ENCODE measurements at regions not wholly inside any gene's neighbourhood (a gene's known extent, or its start where the extent isn't known, plus 50 kb on each side); places are given as distances from the start of the nearest gene placed in this dataset.

DNA sequence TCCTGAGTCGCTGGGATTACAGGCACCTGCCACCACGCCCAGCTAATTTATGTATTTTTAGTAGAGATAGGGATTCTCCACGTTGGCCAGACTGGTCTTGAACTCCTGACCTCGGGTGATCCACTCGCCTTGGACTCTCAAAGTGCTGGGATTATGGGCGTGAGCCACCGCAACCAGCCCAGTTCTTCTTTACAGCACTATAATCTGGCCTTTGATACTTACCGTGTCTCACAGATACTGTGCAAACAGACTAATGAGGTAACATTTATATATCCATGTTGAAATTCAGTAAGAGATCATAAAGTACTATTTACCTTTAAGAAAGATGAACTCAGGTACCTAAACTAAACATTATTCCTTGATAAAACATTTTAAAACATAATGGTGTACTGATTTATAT lies 121.8 kb upstream of the PRR20A start:
- Histone ChIP-seq H3K36me3 (no peaks in the 10 kb centered on the region), H3K27me3 (no peaks in the 10 kb centered on the region), H3K4me1 (no peaks in the 10 kb centered on the region), H3K27ac (replicated peaks in 1 of 4) (no peak overlapping the region), H3K4me3 (no peak overlapping the region), H3K9me3 (peaks cover 0 to 6% (median 0%) of the 10 kb centered on the region in 4 donors)
- WGBS: 73% methylated on average over 8 of the region's 8 CpGs
- no peak for DNase-seq (ENCODE audit: extremely low spot score)
- intact Hi-C loops (cut with DNase I): no loop called here
- no peak for TF ChIP-seq POLR2A (IDR thresholded peaks at IDR 0.05; ENCODE audit: low read depth)
- no peak for TF ChIP-seq POLR2AphosphoS5 (IDR thresholded peaks at IDR 0.05)
- TF ChIP-seq, protein P1, sequence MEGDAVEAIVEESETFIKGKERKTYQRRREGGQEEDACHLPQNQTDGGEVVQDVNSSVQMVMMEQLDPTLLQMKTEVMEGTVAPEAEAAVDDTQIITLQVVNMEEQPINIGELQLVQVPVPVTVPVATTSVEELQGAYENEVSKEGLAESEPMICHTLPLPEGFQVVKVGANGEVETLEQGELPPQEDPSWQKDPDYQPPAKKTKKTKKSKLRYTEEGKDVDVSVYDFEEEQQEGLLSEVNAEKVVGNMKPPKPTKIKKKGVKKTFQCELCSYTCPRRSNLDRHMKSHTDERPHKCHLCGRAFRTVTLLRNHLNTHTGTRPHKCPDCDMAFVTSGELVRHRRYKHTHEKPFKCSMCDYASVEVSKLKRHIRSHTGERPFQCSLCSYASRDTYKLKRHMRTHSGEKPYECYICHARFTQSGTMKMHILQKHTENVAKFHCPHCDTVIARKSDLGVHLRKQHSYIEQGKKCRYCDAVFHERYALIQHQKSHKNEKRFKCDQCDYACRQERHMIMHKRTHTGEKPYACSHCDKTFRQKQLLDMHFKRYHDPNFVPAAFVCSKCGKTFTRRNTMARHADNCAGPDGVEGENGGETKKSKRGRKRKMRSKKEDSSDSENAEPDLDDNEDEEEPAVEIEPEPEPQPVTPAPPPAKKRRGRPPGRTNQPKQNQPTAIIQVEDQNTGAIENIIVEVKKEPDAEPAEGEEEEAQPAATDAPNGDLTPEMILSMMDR (IDR thresholded peaks at IDR 0.05): no peak
- TF ChIP-seq EP300 (IDR thresholded peaks at IDR 0.05): no peak

DNA sequence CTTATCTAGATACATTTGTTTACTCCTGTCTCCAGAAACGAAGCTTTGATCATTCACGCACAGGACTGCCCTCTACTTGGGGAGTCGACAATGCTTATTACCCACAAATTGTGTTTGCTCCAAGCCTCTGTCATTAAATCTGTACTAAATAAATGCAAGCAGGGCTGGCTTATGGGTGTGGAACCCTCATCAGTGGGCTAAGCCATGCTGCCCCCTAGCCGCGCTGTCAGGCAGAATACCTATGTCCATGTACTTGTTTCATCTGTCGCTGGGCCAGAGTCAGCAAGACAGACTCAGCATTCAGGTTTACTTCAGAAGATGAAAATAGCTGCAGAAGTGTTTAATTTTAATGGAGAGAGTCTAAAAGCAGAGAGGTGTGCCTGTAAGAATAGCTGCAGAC lies 110.0 kb upstream of the PRR20A start:
- no peaks in the 10 kb centered on the region for H3K4me1 ChIP-seq
- no peak overlapping the region for H3K4me3 ChIP-seq
- H3K36me3 ChIP-seq: no peaks in the 10 kb centered on the region
- TF ChIP-seq EP300 (IDR thresholded peaks at IDR 0.05) (no peak), POLR2AphosphoS5 (IDR thresholded peaks at IDR 0.05) (no peak), POLR2A (IDR thresholded peaks at IDR 0.05; ENCODE audit: low read depth) (no peak)
- TF ChIP-seq, protein P1 (IDR thresholded peaks at IDR 0.05): no peak
- WGBS: 97% methylated on average over 6 of the region's 6 CpGs
- H3K9me3 ChIP-seq: no peaks in the 10 kb centered on the region
- intact Hi-C loops (cut with DNase I): no loop called here
- no peaks in the 10 kb centered on the region for H3K27me3 ChIP-seq
- no peak for DNase-seq (ENCODE audit: extremely low spot score)
- no peak overlapping the region for H3K27ac ChIP-seq (replicated peaks in 1 of 4)

DNA sequence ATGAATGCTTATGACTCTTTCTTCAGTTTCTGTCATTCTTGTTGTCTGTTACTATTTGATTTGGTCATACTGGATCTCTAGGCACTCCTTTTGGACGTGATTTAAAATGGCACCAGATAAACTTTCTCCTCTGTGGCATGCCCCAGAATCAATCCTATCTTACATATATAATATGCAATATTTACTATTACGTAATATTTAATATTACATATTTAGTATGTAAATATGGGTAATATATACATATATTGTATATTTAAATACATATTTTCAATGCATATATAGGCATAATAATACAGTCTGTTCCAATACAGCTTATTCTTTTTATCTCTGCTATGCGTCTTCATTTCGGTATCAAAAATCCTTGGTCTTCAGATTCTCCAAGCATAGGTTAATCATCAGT lies 104.4 kb upstream of the PRR20A start:
- H3K36me3 ChIP-seq: no peaks in the 10 kb centered on the region
- 93% methylated on average over 4 of the region's 4 CpGs for WGBS

DNA sequence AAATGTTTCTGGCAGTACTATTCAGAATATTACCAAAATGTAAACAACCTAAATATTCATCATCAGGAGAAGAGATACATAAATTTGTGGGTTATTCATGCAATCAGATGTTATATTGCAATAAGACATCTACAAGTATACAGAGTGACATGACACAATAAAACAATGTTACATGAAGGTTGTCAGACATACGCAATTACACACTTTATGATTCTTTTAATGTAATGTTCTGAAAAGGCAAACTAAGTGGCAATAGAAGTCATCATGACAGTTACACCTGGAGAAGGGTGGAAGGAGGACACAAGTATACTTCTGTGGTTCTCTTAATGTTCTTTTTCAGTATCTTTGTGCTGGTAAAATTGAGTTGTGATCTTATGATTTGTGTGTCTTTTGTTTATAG lies 95.8 kb upstream of the PRR20A start:
- WGBS: 61% methylated on average over 1 of the region's 1 CpG
- no peak for TF ChIP-seq EP300 (IDR thresholded peaks at IDR 0.05)
- Histone ChIP-seq H3K27ac (replicated peaks in 1 of 4) (no peak overlapping the region), H3K27me3 (no peaks in the 10 kb centered on the region), H3K4me1 (peaks cover 0 to 10% (median 0%) of the 10 kb centered on the region in 4 donors), H3K9me3 (peaks cover 0 to 5% (median under 1%) of the 10 kb centered on the region in 4 donors), H3K36me3 (no peaks in the 10 kb centered on the region), H3K4me3 (no peak overlapping the region)
- DNase-seq (ENCODE audit: extremely low spot score): no peak
- intact Hi-C loops (cut with DNase I): no loop called here

More for the DNA sequence above, 104.4 kb upstream of the PRR20A start:
- no peaks in the 10 kb centered on the region for H3K27me3 ChIP-seq
- H3K4me3 ChIP-seq: no peak overlapping the region
- H3K9me3 ChIP-seq: no peaks in the 10 kb centered on the region
- intact Hi-C loops (cut with DNase I): no loop called here
- no peak for DNase-seq (ENCODE audit: extremely low spot score)
- no peak overlapping the region for H3K27ac ChIP-seq (replicated peaks in 1 of 4)
- no peak for TF ChIP-seq EP300 (IDR thresholded peaks at IDR 0.05)
- TF ChIP-seq, protein P1 (IDR thresholded peaks at IDR 0.05): no peak
- no peak for TF ChIP-seq POLR2AphosphoS5 (IDR thresholded peaks at IDR 0.05)
- TF ChIP-seq POLR2A (IDR thresholded peaks at IDR 0.05; ENCODE audit: low read depth): no peak
- H3K4me1 ChIP-seq: no peaks in the 10 kb centered on the region

DNA sequence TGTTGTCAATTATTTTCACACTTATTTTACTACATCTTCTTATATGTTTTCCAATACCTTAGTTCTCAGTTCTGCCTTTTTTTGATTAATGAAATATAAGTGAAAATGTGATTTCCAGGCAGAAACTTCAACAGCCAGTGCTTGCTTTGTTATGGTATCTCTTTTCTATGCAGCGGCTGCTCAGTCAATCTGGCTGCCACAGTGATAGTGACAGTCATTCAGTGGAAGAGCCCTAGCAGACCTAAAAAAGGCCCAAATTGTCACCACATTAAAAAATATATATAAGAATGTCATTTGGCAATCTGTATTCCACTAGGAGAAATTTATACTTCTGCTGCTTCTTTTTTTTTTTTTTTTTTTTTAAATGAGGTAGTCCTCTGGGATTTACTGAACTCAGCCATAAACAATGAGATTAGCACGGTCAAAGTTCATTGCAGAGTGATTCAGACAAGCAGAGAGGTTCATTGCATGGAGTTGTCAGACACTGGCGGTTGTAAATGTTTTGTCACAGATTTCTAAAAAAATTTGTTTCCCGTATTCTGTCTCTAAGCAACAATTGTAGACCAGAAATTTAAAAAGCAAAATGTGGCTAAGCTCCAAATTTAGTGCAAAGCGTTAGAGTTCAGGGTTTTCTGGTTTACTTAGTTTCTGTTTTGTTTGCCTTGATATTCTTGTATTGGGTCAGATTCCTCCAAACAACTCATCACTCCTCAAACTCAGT lies 94.7 kb upstream of the PRR20A start:
- Histone ChIP-seq H3K4me1 (peaks cover 0 to 10% (median 0%) of the 10 kb centered on the region in 4 donors), H3K36me3 (no peaks in the 10 kb centered on the region), H3K4me3 (no peak overlapping the region), H3K9me3 (peaks cover 0 to 16% (median 3%) of the 10 kb centered on the region in 4 donors), H3K27me3 (no peaks in the 10 kb centered on the region), H3K27ac (replicated peaks in 1 of 4) (no peak overlapping the region)
- TF ChIP-seq POLR2A (IDR thresholded peaks at IDR 0.05; ENCODE audit: low read depth) (no peak), EP300 (IDR thresholded peaks at IDR 0.05) (no peak), POLR2AphosphoS5 (IDR thresholded peaks at IDR 0.05) (no peak)
- TF ChIP-seq, protein P1 (IDR thresholded peaks at IDR 0.05): no peak
- 26% methylated on average over 5 of the region's 5 CpGs for WGBS
- intact Hi-C loops (cut with DNase I): no loop called here
- DNase-seq (ENCODE audit: extremely low spot score): no peak

All from esophagus muscularis mucosa (tissue), 4 donors.